MCF 10A (cell line): ENCODE measurements at regions not wholly inside any gene's neighbourhood (a gene's known extent, or its start where the extent isn't known, plus 50 kb on each side); places are given as distances from the start of the nearest gene placed in this dataset.

Source experiments
- BruUV-seq: library from RNA; stranded (reverse); fragments of 400-500 nt; replicated peaks from 2 replicates; lab custom pipeline; 2021; lab: Mats Ljungman, UMichigan
- CTCF ChIA-PET: fragments of 300-600 bp; sonication (Branson Sonifier 250); formaldehyde crosslinking; extraction: SDS; loops from one replicate; lab custom pipeline; 2021; ENCODE audit warnings: antibody characterized with exemption, inconsistent platforms; lab: Yijun Ruan, JAX
- POLR2A ChIA-PET: fragments of 300-600, 350-650 bp; sonication (Branson Sonifier 250); formaldehyde crosslinking; extraction: SDS; loops from one replicate; lab custom pipeline; 2020; ENCODE audit warnings: antibody characterized with exemption, inconsistent platforms; lab: Yijun Ruan, JAX
- DNase-seq: peaks from one replicate; pipeline ENCODE4 v3.0.0-alpha.2; 2018; ENCODE audit not compliant: unreplicated experiment
- H3K27ac Mint-ChIP-seq: one replicate; pipeline ENCODE4 v1.8.0; 2022; ENCODE audit warnings: mild to moderate bottlenecking, low read depth, mixed read lengths; ENCODE audit not compliant: unreplicated experiment
- H3K27me3 Mint-ChIP-seq: one replicate; pipeline ENCODE4 v1.8.0; 2022; ENCODE audit warnings: mixed read lengths; ENCODE audit not compliant: insufficient read depth, unreplicated experiment
- H3K36me3 Mint-ChIP-seq: one replicate; pipeline ENCODE4 v1.8.0; 2022; ENCODE audit warnings: mild to moderate bottlenecking, moderate library complexity, mixed read lengths; ENCODE audit not compliant: insufficient read depth, unreplicated experiment
- H3K4me1 Mint-ChIP-seq: one replicate; pipeline ENCODE4 v1.8.0; 2022; ENCODE audit warnings: mixed read lengths; ENCODE audit not compliant: insufficient read depth, unreplicated experiment
- H3K4me3 Mint-ChIP-seq: one replicate; pipeline ENCODE4 v1.8.0; 2022; ENCODE audit warnings: mild to moderate bottlenecking, moderate library complexity, mixed read lengths; ENCODE audit not compliant: unreplicated experiment
- H3K9me3 Mint-ChIP-seq: one replicate; pipeline ENCODE4 v1.8.0; 2022; ENCODE audit warnings: mixed read lengths; ENCODE audit not compliant: unreplicated experiment
- intact Hi-C: fragments of 100-400 bp; cut with micrococcal nuclease; formaldehyde crosslinking; loops from 2 replicates; pipeline ENCODE4 v1.14.1; 2022
- TF ChIP-seq, protein P1 (sequence below): fragments of 200-600 bp; IDR thresholded peaks from one replicate; pipeline ENCODE4 v1.8.0; 2022; ENCODE audit warnings: antibody characterized with exemption, mild to moderate bottlenecking; ENCODE audit not compliant: unreplicated experiment

- H3K36me3 Mint-ChIP-seq, result no peaks in the 10 kb centered on the region
- H3K9me3 Mint-ChIP-seq, result no peaks in the 10 kb centered on the region
- H3K27me3 Mint-ChIP-seq, result no peaks in the 10 kb centered on the region
- POLR2A ChIA-PET, result interaction anchor here (0.6 to 3.4 kb wide), 13 partner anchors 9 to 87 kb away, joined by 3 to 35 read pairs (median 4); a partner anchor contains a TSS
- CTCF ChIA-PET, result no interaction called here
- no TSS peak for BruUV-seq
- TF ChIP-seq, protein P1, sequence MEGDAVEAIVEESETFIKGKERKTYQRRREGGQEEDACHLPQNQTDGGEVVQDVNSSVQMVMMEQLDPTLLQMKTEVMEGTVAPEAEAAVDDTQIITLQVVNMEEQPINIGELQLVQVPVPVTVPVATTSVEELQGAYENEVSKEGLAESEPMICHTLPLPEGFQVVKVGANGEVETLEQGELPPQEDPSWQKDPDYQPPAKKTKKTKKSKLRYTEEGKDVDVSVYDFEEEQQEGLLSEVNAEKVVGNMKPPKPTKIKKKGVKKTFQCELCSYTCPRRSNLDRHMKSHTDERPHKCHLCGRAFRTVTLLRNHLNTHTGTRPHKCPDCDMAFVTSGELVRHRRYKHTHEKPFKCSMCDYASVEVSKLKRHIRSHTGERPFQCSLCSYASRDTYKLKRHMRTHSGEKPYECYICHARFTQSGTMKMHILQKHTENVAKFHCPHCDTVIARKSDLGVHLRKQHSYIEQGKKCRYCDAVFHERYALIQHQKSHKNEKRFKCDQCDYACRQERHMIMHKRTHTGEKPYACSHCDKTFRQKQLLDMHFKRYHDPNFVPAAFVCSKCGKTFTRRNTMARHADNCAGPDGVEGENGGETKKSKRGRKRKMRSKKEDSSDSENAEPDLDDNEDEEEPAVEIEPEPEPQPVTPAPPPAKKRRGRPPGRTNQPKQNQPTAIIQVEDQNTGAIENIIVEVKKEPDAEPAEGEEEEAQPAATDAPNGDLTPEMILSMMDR, result no peak
- H3K4me1 Mint-ChIP-seq, result no peaks in the 10 kb centered on the region
- H3K4me3 Mint-ChIP-seq, result no peak overlapping the region
- DNase-seq, result no peak
- intact Hi-C loops, result no loop called here
- H3K27ac Mint-ChIP-seq, result no peak overlapping the region
These were observed 121.2 kb upstream of the BTN3A2 start for GRCh38 chr6:26243752-26244151.

DNA sequence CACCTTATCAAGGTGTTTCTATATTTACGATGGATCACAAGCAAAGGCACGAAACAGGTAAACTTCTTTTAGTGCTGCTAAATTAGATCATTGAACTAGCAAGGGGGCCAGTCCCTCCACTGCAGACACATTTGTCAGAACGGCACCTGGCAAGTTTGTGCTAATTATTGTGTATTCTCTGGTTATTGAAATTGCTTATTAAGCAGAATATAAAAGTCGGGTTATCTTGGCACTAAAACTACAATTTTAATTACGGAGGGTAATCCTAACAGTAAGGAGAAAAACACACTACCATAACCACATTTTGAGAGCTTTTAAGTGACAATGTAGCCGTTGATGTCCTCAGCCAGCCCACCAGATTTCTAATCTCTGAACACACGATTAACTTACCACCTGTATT, 118.9 kb upstream of the BTN3A2 start:
- H3K27me3 Mint-ChIP-seq, result no peaks in the 10 kb centered on the region
- H3K4me3 Mint-ChIP-seq, result no peak overlapping the region
- ChIA-PET POLR2A (no interaction called here), CTCF (no interaction called here)
- no TSS peak for BruUV-seq
- TF ChIP-seq, protein P1, result no peak
- H3K27ac Mint-ChIP-seq, result no peak overlapping the region
- intact Hi-C loops, result no loop called here
- H3K9me3 Mint-ChIP-seq, result no peaks in the 10 kb centered on the region
- no peak for DNase-seq
- no peaks in the 10 kb centered on the region for H3K36me3 Mint-ChIP-seq
- H3K4me1 Mint-ChIP-seq, result no peaks in the 10 kb centered on the region

DNA sequence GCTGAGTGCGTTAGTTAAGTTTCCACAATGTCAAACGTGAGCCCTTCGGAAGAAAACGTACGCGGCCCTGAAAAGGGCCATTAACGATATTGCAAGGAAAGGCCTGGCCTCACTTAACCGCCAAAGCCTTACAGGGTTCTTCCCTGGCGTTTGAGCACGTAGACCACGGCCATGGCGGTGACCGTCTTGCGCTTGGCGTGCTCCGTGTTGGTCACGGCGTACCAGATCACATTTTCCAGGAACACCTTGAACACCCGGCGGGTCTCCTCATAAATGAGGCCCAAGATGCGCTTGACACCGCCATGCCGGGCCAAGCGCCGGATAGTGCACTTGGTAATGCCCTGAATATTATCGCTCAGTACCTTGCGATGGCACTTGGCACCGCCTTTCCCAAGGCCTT, 118.4 kb upstream of the BTN3A2 start:
- BruUV-seq, result no TSS peak
- POLR2A ChIA-PET, result no interaction called here
- TF ChIP-seq, protein P1, result no peak
- CTCF ChIA-PET, result no interaction called here
- intact Hi-C loops, result no loop called here
- Mint-ChIP-seq H3K9me3 (no peaks in the 10 kb centered on the region), H3K4me3 (no peak overlapping the region), H3K27me3 (no peaks in the 10 kb centered on the region), H3K36me3 (no peaks in the 10 kb centered on the region), H3K4me1 (no peaks in the 10 kb centered on the region), H3K27ac (no peak overlapping the region)
- no peak for DNase-seq

- DNase-seq, result no peak
- no peaks in the 10 kb centered on the region for H3K9me3 Mint-ChIP-seq
- CTCF ChIA-PET, result interaction anchor here (0.8 to 3.5 kb wide), 7 partner anchors 12 to 47 kb away, joined by 3 to 15 read pairs (median 5); a partner anchor contains a TSS
These were observed 115.4 kb upstream of the BTN3A2 start for GRCh38 chr6:26249707-26249956.

More at GRCh38 chr6:26249707-26249956, 115.4 kb upstream of the BTN3A2 start:
- Mint-ChIP-seq H3K27me3 (no peaks in the 10 kb centered on the region), H3K36me3 (no peaks in the 10 kb centered on the region), H3K27ac (peak overlapping the region; percentile 63), H3K4me1 (peaks cover 7% of the 10 kb centered on the region), H3K4me3 (peak overlapping the region; percentile 94)
- POLR2A ChIA-PET, result interaction anchor here (0.6 to 2.5 kb wide), 7 partner anchors 13 to 1284 kb away, joined by 3 to 14 read pairs (median 5); a partner anchor contains a TSS
- TF ChIP-seq, protein P1, result no peak
- intact Hi-C loops, result no loop called here
- BruUV-seq, result no TSS peak
